H1 (cell line): ENCODE measurements at regions not wholly inside any gene's neighbourhood (a gene's known extent, or its start where the extent isn't known, plus 50 kb on each side); places are given as distances from the start of the nearest gene placed in this dataset.

Experiments used
- CTCF ChIA-PET: fragments of 300-600 bp; sonication (Branson Sonifier 250); formaldehyde crosslinking; loops from one replicate; lab custom pipeline; 2021; ENCODE audit not compliant: partially characterized antibody; lab: Charles Lee
- POLR2A ChIA-PET: fragments of 300-600 bp; sonication (Branson Sonifier 250); formaldehyde crosslinking; loops from one replicate; lab custom pipeline; 2021; ENCODE audit warnings: inconsistent platforms; ENCODE audit not compliant: partially characterized antibody; lab: Charles Lee
- DNase-seq, 2 experiments: peaks; one replicate each; pipeline versions ENCODE4 v3.0.0 to v3.0.0-alpha.2; 2010 to 2022; ENCODE audit warnings: low spot score in 2 of 2, low read depth in 1 of 2, mixed read lengths in 1 of 2
- FAIRE-seq: peaks from 2 replicates; lab custom pipeline; 2011; peaks lifted over from hg19 to GRCh38; lab: Jason Lieb, UNC
- H2AFZ ChIP-seq: 2 replicates; pipeline ENCODE4 v1.8.1; 2012; ENCODE audit warnings: low read length, inconsistent platforms
- H2AK5ac ChIP-seq: 2 replicates; pipeline ENCODE4 v1.6.1; 2013; ENCODE audit warnings: low read depth, low read length
- H2BK120ac ChIP-seq: replicated peaks from 2 replicates; pipeline ENCODE3; 2013; ENCODE audit warnings: low read depth, low read length, inconsistent platforms
- H2BK12ac ChIP-seq: 2 replicates; pipeline ENCODE4 v1.6.1; 2013; ENCODE audit warnings: low read depth, low read length
- H2BK15ac ChIP-seq: 2 replicates; pipeline ENCODE4 v1.6.1; 2013; ENCODE audit warnings: low read length
- H2BK20ac ChIP-seq: 2 replicates; pipeline ENCODE4 v1.6.1; 2013; ENCODE audit warnings: low read length
- H2BK5ac ChIP-seq: 2 replicates; pipeline ENCODE4 v1.6.1; 2013; ENCODE audit warnings: low read depth, low read length
- H3K14ac ChIP-seq: 2 replicates; pipeline ENCODE4 v1.6.1; 2013; ENCODE audit warnings: inconsistent platforms; ENCODE audit not compliant: insufficient read length
- H3K18ac ChIP-seq: 2 replicates; pipeline ENCODE4 v1.6.1; 2013; ENCODE audit warnings: low read length; ENCODE audit errors: extremely low read depth
- H3K23ac ChIP-seq: 2 replicates; pipeline ENCODE4 v1.6.1; 2013; ENCODE audit warnings: inconsistent platforms; ENCODE audit not compliant: insufficient read length
- H3K23me2 ChIP-seq: 2 replicates; pipeline ENCODE4 v1.6.1; 2013; ENCODE audit warnings: low read depth, low read length
- H3K27ac ChIP-seq: 2 replicates; pipeline ENCODE4 v1.6.1; 2011; ENCODE audit warnings: low read depth, low read length, inconsistent platforms
- H3K27me3 ChIP-seq, 4 experiments: replicated peaks in 1 of 4; 1 replicate in 1 of 4; 2 replicates in 3 of 4; pipeline versions ENCODE4 v1.6.1 to v1.8.1; 2011 to 2013; ENCODE audit warnings: low read length in 3 of 4, mild to moderate bottlenecking in 3 of 4, inconsistent platforms in 2 of 4, mixed read lengths in 2 of 4, moderate library complexity in 1 of 4; ENCODE audit not compliant: control insufficient read depth in 3 of 4, insufficient read depth in 3 of 4; ENCODE audit errors: extremely low read depth in 1 of 4
- H3K36me3 ChIP-seq, 4 experiments: 2 replicates each; pipeline versions ENCODE4 v1.6.1 to v1.8.1; 2011 to 2013; ENCODE audit warnings: mild to moderate bottlenecking in 4 of 4, low read length in 3 of 4, moderate library complexity in 2 of 4, control low read depth in 1 of 4, inconsistent platforms in 1 of 4; ENCODE audit not compliant: insufficient read depth in 4 of 4, control insufficient read depth in 2 of 4
- H3K4ac ChIP-seq: replicated peaks from 2 replicates; pipeline ENCODE3; 2013; ENCODE audit warnings: low read length, low read depth, mixed read lengths, inconsistent platforms; ENCODE audit not compliant: insufficient read length
- H3K4me1 ChIP-seq, 4 experiments: replicated peaks in 1 of 4; 1 replicate in 1 of 4; 2 replicates in 3 of 4; pipeline versions ENCODE4 v1.6.1 to v1.8.1; 2011 to 2013; ENCODE audit warnings: low read length in 3 of 4, inconsistent platforms in 2 of 4, mixed read lengths in 1 of 4; ENCODE audit not compliant: insufficient read depth in 4 of 4, control insufficient read depth in 3 of 4
- H3K4me2 ChIP-seq, 2 experiments: 2 replicates each; pipeline versions ENCODE4 v1.6.1 to v1.8.1; 2011 to 2013; ENCODE audit warnings: low read depth in 2 of 2, low read length in 2 of 2, control low read depth in 1 of 2, inconsistent platforms in 1 of 2, mild to moderate bottlenecking in 1 of 2; ENCODE audit not compliant: insufficient read depth in 1 of 2
- H3K4me3 ChIP-seq, 4 experiments: fragments of 200-600, 300-600 bp in 1 of 4; sonication (generic), shearing (Covaris generic), sonication (Bioruptor Twin) in 1 of 4; 2 replicates each; pipeline versions ENCODE4 v1.5.1 to v1.8.1; 2011 to 2016; ENCODE audit warnings: low read length in 4 of 4, low read depth in 3 of 4, control low read depth in 2 of 4, inconsistent platforms in 2 of 4, mild to moderate bottlenecking in 2 of 4, mixed read lengths in 1 of 4, moderate library complexity in 1 of 4; ENCODE audit not compliant: insufficient read depth in 2 of 4; ENCODE audit errors: extremely low read depth in 1 of 4
- H3K56ac ChIP-seq: replicated peaks from 2 replicates; pipeline ENCODE3; 2013; ENCODE audit warnings: low read depth, mild to moderate bottlenecking, mixed read lengths, low read length, inconsistent platforms; ENCODE audit not compliant: insufficient read length
- H3K79me1 ChIP-seq: 2 replicates; pipeline ENCODE4 v1.6.1; 2013; ENCODE audit warnings: low read depth, low read length, control low read depth
- H3K79me2 ChIP-seq, 2 experiments: 2 replicates each; pipeline versions ENCODE4 v1.6.1 to v1.8.1; 2012 to 2013; ENCODE audit warnings: low read length in 2 of 2, mild to moderate bottlenecking in 2 of 2, inconsistent platforms in 1 of 2; ENCODE audit not compliant: insufficient read depth in 2 of 2, control insufficient read depth in 1 of 2
- H3K9ac ChIP-seq, 4 experiments: replicated peaks in 1 of 4; 1 replicate in 1 of 4; 2 replicates in 3 of 4; pipeline versions ENCODE4 v1.6.1 to v1.8.1; 2011 to 2013; ENCODE audit warnings: low read depth in 3 of 4, low read length in 3 of 4, control low read depth in 2 of 4, mild to moderate bottlenecking in 2 of 4, moderate library complexity in 2 of 4, inconsistent platforms in 1 of 4; ENCODE audit errors: extremely low read depth in 1 of 4
- H3K9me3 ChIP-seq, 2 experiments: 2 replicates each; pipeline versions ENCODE4 v1.6.1 to v1.8.1; 2012 to 2013; ENCODE audit warnings: mild to moderate bottlenecking in 2 of 2, moderate library complexity in 2 of 2, control low read depth in 1 of 2, inconsistent platforms in 1 of 2, low read depth in 1 of 2, low read length in 1 of 2, mixed read lengths in 1 of 2; ENCODE audit not compliant: insufficient read depth in 2 of 2
- H4K20me1 ChIP-seq, 2 experiments: replicated peaks in 1 of 2; 2 replicates each; pipeline versions ENCODE3 to v1.8.1; 2011 to 2013; ENCODE audit warnings: inconsistent platforms in 2 of 2, low read length in 2 of 2, mild to moderate bottlenecking in 1 of 2; ENCODE audit not compliant: insufficient read depth in 2 of 2, control insufficient read depth in 1 of 2
- H4K5ac ChIP-seq: 2 replicates; pipeline ENCODE4 v1.6.1; 2013; ENCODE audit warnings: low read length, low read depth, mixed read lengths, inconsistent platforms; ENCODE audit not compliant: insufficient read length
- H4K8ac ChIP-seq: 2 replicates; pipeline ENCODE4 v1.8.0; 2013; ENCODE audit warnings: mild to moderate bottlenecking, moderate library complexity, low read length, inconsistent platforms; ENCODE audit not compliant: insufficient read depth; ENCODE audit errors: extremely low read depth
- H4K91ac ChIP-seq: replicated peaks from 2 replicates; pipeline ENCODE3; 2013; ENCODE audit warnings: low read length, mixed read lengths, inconsistent platforms; ENCODE audit not compliant: insufficient read length
- CBX5 ChIP-seq: fragments of 300-800, 300-1000 bp; sonication (generic); IDR thresholded peaks from 2 replicates; pipeline ENCODE4 v1.7.1; 2016; ENCODE audit warnings: antibody characterized with exemption, low read length, low read depth
- CEBPB ChIP-seq: IDR thresholded peaks from 2 replicates; pipeline ENCODE4 v1.6.1; 2012; ENCODE audit warnings: low read depth, low read length
- CHD1 ChIP-seq: IDR thresholded peaks from 2 replicates; pipeline ENCODE4 v1.6.1; 2012; ENCODE audit warnings: low read depth, low read length, improper control_type of control experiment
- CHD2 ChIP-seq: IDR thresholded peaks from 2 replicates; pipeline ENCODE4 v1.6.1; 2012; ENCODE audit warnings: low read length, improper control_type of control experiment
- GABPA ChIP-seq: IDR thresholded peaks from 2 replicates; pipeline ENCODE4 v1.6.1; 2011; ENCODE audit warnings: mild to moderate bottlenecking, low read length, moderate library complexity, borderline replicate concordance; ENCODE audit not compliant: insufficient read depth
- JUN ChIP-seq: IDR thresholded peaks from 2 replicates; pipeline ENCODE4 v1.6.1; 2011; ENCODE audit warnings: low read depth, mild to moderate bottlenecking, improper control_type of control experiment, low read length
- KDM5A ChIP-seq: fragments of 200-600 bp; IDR thresholded peaks from 2 replicates; pipeline ENCODE4 v1.7.1; 2012; ENCODE audit warnings: mild to moderate bottlenecking, low read length, inconsistent platforms, mixed read lengths
- NRF1 ChIP-seq: IDR thresholded peaks from 2 replicates; pipeline ENCODE4 v1.6.1; 2011; ENCODE audit warnings: mild to moderate bottlenecking, low read depth, low read length, improper control_type of control experiment
- PHF8 ChIP-seq: fragments of 200-600 bp; sonication (generic); conservative IDR thresholded peaks from 2 replicates; pipeline ENCODE4 v1.7.1; 2012; ENCODE audit warnings: low read depth, mild to moderate bottlenecking, inconsistent platforms, low read length, moderate library complexity
- POLR2A ChIP-seq, 2 experiments: IDR thresholded peaks; 1 replicate in 1 of 2; 2 replicates in 1 of 2; pipeline ENCODE4 v1.6.1; 2011; ENCODE audit warnings: low read depth in 2 of 2, low read length in 2 of 2, mild to moderate bottlenecking in 2 of 2; ENCODE audit errors: control extremely low read depth in 1 of 2
- POLR2AphosphoS5 ChIP-seq: IDR thresholded peaks from 2 replicates; pipeline ENCODE4 v1.6.1; 2011; ENCODE audit warnings: low read depth, low read length
- RAD21 ChIP-seq, 2 experiments: IDR thresholded peaks in 1 of 2; conservative IDR thresholded peaks in 1 of 2; 2 replicates each; pipeline ENCODE4 v1.6.1; 2011; ENCODE audit warnings: low read depth in 2 of 2, low read length in 2 of 2, improper control_type of control experiment in 1 of 2, inconsistent platforms in 1 of 2, mild to moderate bottlenecking in 1 of 2, moderate library complexity in 1 of 2
- RBBP5 ChIP-seq: IDR thresholded peaks from 2 replicates; pipeline ENCODE4 v1.7.1; 2012; ENCODE audit warnings: low read depth, mild to moderate bottlenecking, inconsistent platforms, low read length, moderate library complexity, borderline replicate concordance
- TCF12 ChIP-seq: IDR thresholded peaks from 2 replicates; pipeline ENCODE4 v1.6.1; 2011; ENCODE audit warnings: low read depth, mild to moderate bottlenecking, low read length
- ZNF274 ChIP-seq: IDR thresholded peaks from 2 replicates; pipeline ENCODE4 v1.7.0; 2012; ENCODE audit warnings: low read length, borderline replicate concordance; ENCODE audit errors: extremely low read depth
- WGBS, 2 experiments: shearing (Covaris generic) in 1 of 2; methylation state at CpG; one replicate each; pipeline versions ENCODE4 v1.1.6 to v1.1.7; 2013 to 2015; ENCODE audit warnings: low lambda C conversion rate in 2 of 2, mixed read lengths in 2 of 2, inconsistent platforms in 1 of 2, low coverage in 1 of 2, missing lambda C conversion rate in 1 of 2; ENCODE audit not compliant: insufficient replicate concordance in 2 of 2, insufficient coverage in 1 of 2, insufficient read length in 1 of 2; ENCODE audit errors: extremely low coverage in 1 of 2, missing lambda C conversion rate in 1 of 2; 5-methylcytosine and 5-hydroxymethylcytosine counted together

GRCh38 chr10:110421512-110422138 is 76.1 kb upstream of the DUSP5 start:
- no peaks in the 10 kb centered on the region for H3K27me3 ChIP-seq
- H3K79me2 ChIP-seq = no peaks in the 10 kb centered on the region
- no peak overlapping the region for H3K4ac ChIP-seq
- no peak overlapping the region for H2BK12ac ChIP-seq
- no peak overlapping the region for H4K8ac ChIP-seq
- no peak overlapping the region for H4K5ac ChIP-seq
- DNase-seq = no peak
- H3K4me2 ChIP-seq = no peak overlapping the region
- H2BK120ac ChIP-seq = no peak overlapping the region
- no peak overlapping the region for H3K56ac ChIP-seq
- H2BK5ac ChIP-seq = no peak overlapping the region
- ChIA-PET CTCF (interaction anchor here (1.0 to 2.0 kb wide), 5 partner anchors 11 to 111 kb away, joined by 3 to 10 read pairs (median 4); no protein-coding TSS in a partner anchor), POLR2A (interaction anchor here (1.4 kb wide), 1 partner anchor 77 kb away, joined by 3 read pairs; no protein-coding TSS in a partner anchor)
- no peak overlapping the region for H3K27ac ChIP-seq
- H3K4me1 ChIP-seq = peaks cover 0 to 4% (median 2%) of the 10 kb centered on the region in 4 experiments; a peak in 3 of 7 replicates
- 87% methylated on average over 3 of the region's 3 CpGs; no CpG with 5 or more reads in 1 of the 2 experiments for WGBS, 2 experiments
- no peak overlapping the region for H2AK5ac ChIP-seq
- H3K9me3 ChIP-seq = no peaks in the 10 kb centered on the region
- H3K23me2 ChIP-seq = peaks cover 2% of the 10 kb centered on the region; the same call in 1 of the 2 replicates
- no peak overlapping the region for H3K14ac ChIP-seq
- no peak overlapping the region for H3K18ac ChIP-seq
- H3K23ac ChIP-seq = no peak overlapping the region
- no peak overlapping the region for H4K91ac ChIP-seq
- no peak overlapping the region for H3K9ac ChIP-seq
- no peak overlapping the region for H2BK15ac ChIP-seq
- no peaks in the 10 kb centered on the region for H3K36me3 ChIP-seq
- H2BK20ac ChIP-seq = 0 out of 2 replicates have a peak overlapping the region, but pooled peaks have one; percentile 48
- H3K4me3 ChIP-seq = no peak overlapping the region
- H2AFZ ChIP-seq = peak overlapping the region; percentile 77; the same call in 1 of the 2 replicates
- no peaks in the 10 kb centered on the region for H4K20me1 ChIP-seq
- no peaks in the 10 kb centered on the region for H3K79me1 ChIP-seq
- no peak for FAIRE-seq
- no peak for TF ChIP-seq PHF8
- no peak for TF ChIP-seq TCF12
- no peak for TF ChIP-seq RAD21 (IDR thresholded peaks at IDR 0.05 in 1 of 2, conservative IDR thresholded peaks at IDR 0.05 in 1 of 2; ENCODE audit: low read depth in 2 of 2, low read length in 2 of 2)
- no peak for TF ChIP-seq CHD1
- no peak for TF ChIP-seq KDM5A
- no peak for TF ChIP-seq CBX5
- no peak for TF ChIP-seq CHD2
- TF ChIP-seq RBBP5 = no peak
- TF ChIP-seq NRF1 = no peak
- no peak for TF ChIP-seq CEBPB
- TF ChIP-seq GABPA = no peak
- no peak for TF ChIP-seq ZNF274
- TF ChIP-seq JUN = no peak
- TF ChIP-seq POLR2A (IDR thresholded peaks at IDR 0.05; ENCODE audit: control extremely low read depth in 1 of 2, low read depth in 2 of 2, low read length in 2 of 2) = no peak
- TF ChIP-seq POLR2AphosphoS5 = no peak
